ENCODE measurements at regions not wholly inside any gene's neighbourhood (a gene's known extent, or its start where the extent isn't known, plus 50 kb on each side); places are given as distances from the start of the nearest gene placed in this dataset.

DNA sequence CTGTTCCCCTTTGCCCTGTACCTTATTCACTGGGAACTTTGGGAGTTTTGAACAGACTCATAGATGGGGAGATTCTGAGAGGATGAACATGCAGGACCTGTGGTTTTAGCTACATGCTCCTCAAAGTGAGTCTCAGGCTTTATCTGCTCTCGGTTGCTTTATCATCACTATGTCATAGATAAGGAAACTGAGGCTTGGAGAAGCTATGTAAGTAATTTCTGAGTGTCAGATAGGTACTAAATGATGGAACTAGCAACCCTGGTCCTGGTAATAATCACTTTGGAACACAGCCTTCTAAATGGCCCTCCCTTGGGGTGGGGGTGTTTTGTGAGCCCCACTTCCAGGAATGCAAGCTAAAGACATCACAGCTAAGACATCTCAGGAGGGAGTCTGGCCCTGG, 186.2 kb upstream of the MEX3C start:
- 76 to 100% methylated on average over 1 of the region's 1 CpG for WGBS, 2 donors
- DNase-seq (no peak), ATAC-seq (ENCODE audit: insufficient read depth, low FRiP score) (no peak)
- Histone ChIP-seq H3K36me3 (ENCODE audit: control insufficient read depth in 4 of 4, insufficient read depth in 4 of 4, low read length in 4 of 4) (no peaks in the 10 kb centered on the region), H3K27me3 (ENCODE audit: control insufficient read depth in 3 of 3, insufficient read depth in 3 of 3, low read length in 2 of 3) (no peaks in the 10 kb centered on the region), H3K4me3 (no peak overlapping the region), H3K9me3 (ENCODE audit: control insufficient read depth in 4 of 4, insufficient read depth in 3 of 4, low read length in 3 of 4) (no peaks in the 10 kb centered on the region), H3K27ac (ENCODE audit: low read depth in 1 of 2, low read length in 1 of 2) (no peak overlapping the region), H3K4me1 (ENCODE audit: control insufficient read depth in 5 of 5, insufficient read depth in 5 of 5, low read length in 5 of 5) (no peaks in the 10 kb centered on the region), H3K9ac (ENCODE audit: insufficient read depth in 1 of 2, low read length in 2 of 2) (no peak overlapping the region)
- TF ChIP-seq, protein P1, sequence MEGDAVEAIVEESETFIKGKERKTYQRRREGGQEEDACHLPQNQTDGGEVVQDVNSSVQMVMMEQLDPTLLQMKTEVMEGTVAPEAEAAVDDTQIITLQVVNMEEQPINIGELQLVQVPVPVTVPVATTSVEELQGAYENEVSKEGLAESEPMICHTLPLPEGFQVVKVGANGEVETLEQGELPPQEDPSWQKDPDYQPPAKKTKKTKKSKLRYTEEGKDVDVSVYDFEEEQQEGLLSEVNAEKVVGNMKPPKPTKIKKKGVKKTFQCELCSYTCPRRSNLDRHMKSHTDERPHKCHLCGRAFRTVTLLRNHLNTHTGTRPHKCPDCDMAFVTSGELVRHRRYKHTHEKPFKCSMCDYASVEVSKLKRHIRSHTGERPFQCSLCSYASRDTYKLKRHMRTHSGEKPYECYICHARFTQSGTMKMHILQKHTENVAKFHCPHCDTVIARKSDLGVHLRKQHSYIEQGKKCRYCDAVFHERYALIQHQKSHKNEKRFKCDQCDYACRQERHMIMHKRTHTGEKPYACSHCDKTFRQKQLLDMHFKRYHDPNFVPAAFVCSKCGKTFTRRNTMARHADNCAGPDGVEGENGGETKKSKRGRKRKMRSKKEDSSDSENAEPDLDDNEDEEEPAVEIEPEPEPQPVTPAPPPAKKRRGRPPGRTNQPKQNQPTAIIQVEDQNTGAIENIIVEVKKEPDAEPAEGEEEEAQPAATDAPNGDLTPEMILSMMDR (IDR thresholded peaks at IDR 0.05; ENCODE audit: control extremely low read depth, extremely low read depth) = no peak

DNA sequence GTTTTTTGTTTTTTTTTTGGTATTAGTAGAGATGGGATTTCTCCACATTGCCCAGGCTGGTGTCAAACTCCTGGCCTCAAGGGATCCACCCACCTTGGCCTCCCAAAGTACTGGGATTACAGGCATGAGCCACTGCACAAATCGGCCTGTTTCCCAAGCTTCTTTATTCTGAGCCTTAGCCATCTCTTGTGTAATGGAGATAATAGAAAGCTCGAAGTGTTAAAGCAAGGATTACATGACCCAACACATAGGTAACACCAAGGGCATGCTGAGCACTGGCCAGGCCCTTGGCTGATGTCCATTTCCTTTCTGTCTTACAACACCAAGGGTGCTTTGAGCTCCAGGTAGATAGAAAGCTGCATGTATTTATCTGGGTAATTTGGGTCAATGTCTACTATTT, 187.8 kb upstream of the MEX3C start:
- Histone ChIP-seq H3K4me1 (ENCODE audit: control insufficient read depth in 5 of 5, insufficient read depth in 5 of 5, low read length in 5 of 5) (no peaks in the 10 kb centered on the region), H3K27me3 (ENCODE audit: control insufficient read depth in 3 of 3, insufficient read depth in 3 of 3, low read length in 2 of 3) (no peaks in the 10 kb centered on the region), H3K4me3 (no peak overlapping the region), H3K9me3 (ENCODE audit: control insufficient read depth in 4 of 4, insufficient read depth in 3 of 4, low read length in 3 of 4) (no peaks in the 10 kb centered on the region), H3K9ac (ENCODE audit: insufficient read depth in 1 of 2, low read length in 2 of 2) (no peak overlapping the region), H3K27ac (ENCODE audit: low read depth in 1 of 2, low read length in 1 of 2) (no peak overlapping the region), H3K36me3 (ENCODE audit: control insufficient read depth in 4 of 4, insufficient read depth in 4 of 4, low read length in 4 of 4) (no peaks in the 10 kb centered on the region)
- DNase-seq = no peak
- WGBS, 2 donors = 77 to 91% methylated on average over 2 of the region's 2 CpGs
- TF ChIP-seq, protein P1 (IDR thresholded peaks at IDR 0.05; ENCODE audit: control extremely low read depth, extremely low read depth) = no peak
- no peak for ATAC-seq (ENCODE audit: insufficient read depth, low FRiP score)

DNA sequence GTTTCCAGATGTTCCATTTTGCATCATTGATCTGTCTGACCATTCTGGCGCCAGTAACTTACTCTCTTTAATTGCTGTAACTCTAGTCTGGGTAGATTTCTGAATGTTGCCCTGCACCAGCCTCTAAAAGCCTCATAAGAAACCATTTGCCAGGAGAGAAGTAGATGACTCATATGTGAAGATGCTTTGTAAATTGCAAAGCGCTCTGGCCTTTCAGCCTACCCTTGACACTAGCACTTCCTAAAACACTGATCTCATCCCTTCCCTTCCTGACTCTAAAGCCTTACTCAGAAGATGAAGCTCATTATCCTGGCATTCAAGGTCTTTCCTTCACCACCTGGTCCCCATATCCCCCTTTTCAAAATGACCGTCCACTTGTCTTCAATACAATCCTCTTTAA, 193.2 kb upstream of the MEX3C start:
- H3K27ac ChIP-seq (ENCODE audit: low read depth in 1 of 2, low read length in 1 of 2) = no peak overlapping the region
- no peak overlapping the region for H3K9ac ChIP-seq (ENCODE audit: insufficient read depth in 1 of 2, low read length in 2 of 2)
- TF ChIP-seq, protein P1 (IDR thresholded peaks at IDR 0.05; ENCODE audit: control extremely low read depth, extremely low read depth) = no peak
- ATAC-seq (ENCODE audit: insufficient read depth, low FRiP score) = no peak
- no peaks in the 10 kb centered on the region for H3K4me1 ChIP-seq (ENCODE audit: control insufficient read depth in 5 of 5, insufficient read depth in 5 of 5, low read length in 5 of 5)
- 71 to 80% methylated on average over 3 of the region's 3 CpGs for WGBS, 2 donors
- no peak for DNase-seq
- no peaks in the 10 kb centered on the region for H3K27me3 ChIP-seq (ENCODE audit: control insufficient read depth in 3 of 3, insufficient read depth in 3 of 3, low read length in 2 of 3)
- H3K4me3 ChIP-seq = no peak overlapping the region
- no peaks in the 10 kb centered on the region for H3K9me3 ChIP-seq (ENCODE audit: control insufficient read depth in 4 of 4, insufficient read depth in 3 of 4, low read length in 3 of 4)
- H3K36me3 ChIP-seq (ENCODE audit: control insufficient read depth in 4 of 4, insufficient read depth in 4 of 4, low read length in 4 of 4) = no peaks in the 10 kb centered on the region

DNA sequence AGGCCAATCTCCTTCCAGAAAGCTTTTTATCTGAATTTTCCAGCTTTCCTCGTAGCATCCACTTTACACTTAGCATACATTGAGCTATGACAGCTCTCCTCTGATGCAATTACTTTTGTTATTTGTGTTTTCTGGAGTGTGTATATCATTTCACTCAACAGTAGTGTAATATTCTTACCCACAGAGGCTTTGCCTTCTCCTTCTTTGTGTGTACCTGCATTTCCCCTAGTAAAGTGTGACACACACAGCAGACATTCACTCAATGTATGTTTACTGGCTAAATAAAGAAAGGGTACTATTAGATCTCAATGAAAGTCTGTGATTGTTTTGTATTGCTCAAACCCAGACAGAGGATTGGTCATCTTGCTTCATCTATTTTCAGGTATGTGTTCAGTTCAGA, 193.7 kb upstream of the MEX3C start:
- TF ChIP-seq, protein P1 (IDR thresholded peaks at IDR 0.05; ENCODE audit: control extremely low read depth, extremely low read depth) = no peak
- Histone ChIP-seq H3K9ac (ENCODE audit: insufficient read depth in 1 of 2, low read length in 2 of 2) (no peak overlapping the region), H3K9me3 (ENCODE audit: control insufficient read depth in 4 of 4, insufficient read depth in 3 of 4, low read length in 3 of 4) (no peaks in the 10 kb centered on the region), H3K36me3 (ENCODE audit: control insufficient read depth in 4 of 4, insufficient read depth in 4 of 4, low read length in 4 of 4) (no peaks in the 10 kb centered on the region), H3K27ac (ENCODE audit: low read depth in 1 of 2, low read length in 1 of 2) (no peak overlapping the region), H3K4me1 (ENCODE audit: control insufficient read depth in 5 of 5, insufficient read depth in 5 of 5, low read length in 5 of 5) (no peaks in the 10 kb centered on the region), H3K4me3 (no peak overlapping the region), H3K27me3 (ENCODE audit: control insufficient read depth in 3 of 3, insufficient read depth in 3 of 3, low read length in 2 of 3) (no peaks in the 10 kb centered on the region)
- no peak for ATAC-seq (ENCODE audit: insufficient read depth, low FRiP score)
- no peak for DNase-seq
- 78 to 88% methylated on average over 1 of the region's 1 CpG for WGBS, 2 donors

Measured in lung (tissue), 11 donors.